HL-60 (cell line): ENCODE measurements at regions not wholly inside any gene's neighbourhood (a gene's known extent, or its start where the extent isn't known, plus 50 kb on each side); places are given as distances from the start of the nearest gene placed in this dataset.

Experiments used
- DNase-seq, 2 experiments: peaks; one replicate each; pipeline ENCODE4 v3.0.0-alpha.2; 2010 to 2020; ENCODE audit warnings: low read depth in 1 of 2, low spot score in 1 of 2
- H3K27ac ChIP-seq: fragments of 250-450 bp; sonication (Bioruptor Pico); replicated peaks from 2 replicates; pipeline ENCODE4 v1.5.1; 2020; ENCODE audit warnings: mild to moderate bottlenecking, moderate library complexity
- H3K27me3 ChIP-seq: fragments of 250-450 bp; sonication (Bioruptor Pico); 2 replicates; pipeline ENCODE4 v1.5.1; 2021; ENCODE audit warnings: mild to moderate bottlenecking, moderate library complexity; ENCODE audit not compliant: insufficient read depth, poor library complexity, severe bottlenecking
- H3K4me3 ChIP-seq: replicated peaks from 2 replicates; pipeline ENCODE4 v1.5.1; 2011; ENCODE audit warnings: mild to moderate bottlenecking, control low read depth, low read length; ENCODE audit not compliant: insufficient read depth
- CTCF ChIP-seq: IDR thresholded peaks from one replicate; pipeline ENCODE4 v1.5.1; 2011; ENCODE audit warnings: low read length, control low read depth, inconsistent platforms; ENCODE audit not compliant: insufficient read depth
- GABPA ChIP-seq: IDR thresholded peaks from 2 replicates; pipeline ENCODE4 v1.6.1; 2012; ENCODE audit warnings: low read depth
- POLR2AphosphoS5 ChIP-seq: IDR thresholded peaks from 2 replicates; pipeline ENCODE4 v1.6.1; 2012; ENCODE audit warnings: low read depth
- REST ChIP-seq: IDR thresholded peaks from 2 replicates; pipeline ENCODE4 v1.6.1; 2012; ENCODE audit warnings: low read depth; ENCODE audit not compliant: insufficient replicate concordance
- SPI1 ChIP-seq: IDR thresholded peaks from 2 replicates; pipeline ENCODE4 v1.6.1; 2012; ENCODE audit warnings: low read depth, mild to moderate bottlenecking, borderline replicate concordance

GRCh38 chr3:151960961-151961580 is 87.6 kb downstream of the SUCNR1 start:
- Histone ChIP-seq H3K27ac (no peak overlapping the region), H3K4me3 (no peak overlapping the region), H3K27me3 (no peaks in the 10 kb centered on the region)
- DNase-seq, result no peak
- TF ChIP-seq SPI1, result no peak
- no peak for TF ChIP-seq REST
- TF ChIP-seq CTCF, result no peak
- TF ChIP-seq POLR2AphosphoS5, result no peak
- no peak for TF ChIP-seq GABPA

GRCh38 chr3:151962352-151962751 is 88.9 kb downstream of the SUCNR1 start:
- no peak overlapping the region for H3K27ac ChIP-seq

GRCh38 chr3:151962912-151963311 is 89.5 kb downstream of the SUCNR1 start:
- no peak overlapping the region for H3K4me3 ChIP-seq
- no peak for DNase-seq
- TF ChIP-seq GABPA, result no peak
- no peak for TF ChIP-seq SPI1
- no peak for TF ChIP-seq REST
- TF ChIP-seq POLR2AphosphoS5, result no peak
- no peak overlapping the region for H3K27ac ChIP-seq
- H3K27me3 ChIP-seq, result no peaks in the 10 kb centered on the region

More at GRCh38 chr3:151962352-151962751, 88.9 kb downstream of the SUCNR1 start:
- no peak for DNase-seq
- no peak for TF ChIP-seq REST
- TF ChIP-seq CTCF, result no peak
- TF ChIP-seq GABPA, result no peak
- Histone ChIP-seq H3K27me3 (no peaks in the 10 kb centered on the region), H3K4me3 (no peak overlapping the region)
